ENCODE measurements at regions not wholly inside any gene's neighbourhood (a gene's known extent, or its start where the extent isn't known, plus 50 kb on each side); places are given as distances from the start of the nearest gene placed in this dataset.
A peak's percentile ranks its signal among the peaks of the same experiment; 100 is the strongest.

DNA sequence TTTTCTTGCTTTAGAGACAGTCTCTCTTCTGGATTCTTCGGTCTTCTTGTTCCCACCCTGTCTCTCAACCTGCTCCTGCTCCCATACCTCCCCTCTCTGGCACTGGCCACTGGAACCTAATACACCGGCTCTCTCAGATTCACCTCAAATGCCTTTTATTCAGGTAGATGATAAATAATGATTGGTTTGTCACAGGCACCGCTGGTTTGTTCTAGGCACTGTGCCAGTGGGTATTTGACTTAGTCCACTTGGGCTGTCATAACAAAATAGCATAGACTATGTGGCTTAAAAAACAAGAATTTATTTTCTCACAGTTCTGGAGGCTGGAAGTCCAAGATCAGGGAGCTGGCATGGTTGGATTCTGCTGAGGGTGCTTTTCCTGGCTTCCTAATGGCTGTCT lies 278.2 kb upstream of the STT3B start:
- no peak for DNase-seq

- DNase-seq: no peak
These were observed 277.6 kb upstream of the STT3B start for GRCh38 chr3:31255007-31255581.

- no peak for DNase-seq
These were observed 270.5 kb upstream of the STT3B start for GRCh38 chr3:31262201-31262600.

DNA sequence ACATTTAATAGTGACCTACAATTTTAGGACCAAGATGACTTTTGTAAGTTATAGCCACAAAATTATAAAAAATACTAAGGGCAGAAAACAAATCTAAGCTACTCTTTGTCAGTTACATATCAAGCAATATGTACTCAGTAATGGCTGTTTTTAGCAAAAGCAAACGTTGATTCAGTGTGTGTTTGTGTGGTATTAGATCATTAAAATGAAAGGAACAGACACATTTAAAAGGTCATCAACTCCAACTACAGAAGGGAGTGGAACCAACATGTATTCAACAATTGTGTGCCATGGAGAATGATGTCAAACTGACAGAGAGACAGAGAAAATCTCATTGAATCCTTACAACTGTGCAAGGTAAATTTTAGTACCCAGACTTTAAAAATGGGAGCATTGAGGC lies 268.8 kb upstream of the STT3B start:
- DNase-seq: no peak

DNA sequence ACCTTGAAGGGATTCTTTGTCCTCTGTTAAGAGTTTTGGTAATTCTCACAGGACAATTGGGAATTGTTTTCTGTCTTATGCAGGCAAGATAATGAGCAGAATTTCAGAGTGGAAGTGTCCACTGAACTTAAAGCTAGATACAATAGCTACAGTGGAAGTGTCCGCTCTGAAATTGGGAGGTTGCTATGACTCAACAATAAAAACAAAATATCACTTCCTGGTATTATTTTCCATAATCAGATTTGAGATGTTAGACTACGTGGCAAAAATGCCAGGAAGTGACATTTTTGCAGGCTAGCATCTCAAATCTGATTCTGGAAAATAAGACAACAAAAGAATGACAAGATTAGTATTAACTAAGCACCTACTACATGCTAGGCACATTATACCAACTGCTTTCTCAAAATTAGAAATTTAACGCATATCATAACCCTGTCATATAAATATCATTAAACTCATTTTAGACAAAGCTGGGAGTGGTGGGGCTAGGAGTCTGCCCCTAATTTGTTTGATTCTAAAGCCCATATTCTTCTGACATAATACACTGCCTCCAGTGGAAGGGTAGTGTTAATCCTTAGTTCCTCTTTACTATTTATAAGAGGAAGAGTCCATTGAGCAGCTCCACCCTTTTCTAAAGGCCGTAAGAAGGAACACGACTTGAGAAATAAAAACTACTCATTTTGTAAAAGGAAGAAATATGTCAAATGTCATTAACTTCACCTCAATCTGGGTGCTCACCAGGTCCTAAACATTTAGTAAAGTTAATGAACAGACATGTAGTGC lies 266.9 kb upstream of the STT3B start:
- DNase-seq: no peak

- DNase-seq: peak; percentile 49
These were observed 263.9 kb upstream of the STT3B start for GRCh38 chr3:31268868-31269267.

- DNase-seq: no peak
These were observed 262.7 kb upstream of the STT3B start for GRCh38 chr3:31270010-31270409.

DNA sequence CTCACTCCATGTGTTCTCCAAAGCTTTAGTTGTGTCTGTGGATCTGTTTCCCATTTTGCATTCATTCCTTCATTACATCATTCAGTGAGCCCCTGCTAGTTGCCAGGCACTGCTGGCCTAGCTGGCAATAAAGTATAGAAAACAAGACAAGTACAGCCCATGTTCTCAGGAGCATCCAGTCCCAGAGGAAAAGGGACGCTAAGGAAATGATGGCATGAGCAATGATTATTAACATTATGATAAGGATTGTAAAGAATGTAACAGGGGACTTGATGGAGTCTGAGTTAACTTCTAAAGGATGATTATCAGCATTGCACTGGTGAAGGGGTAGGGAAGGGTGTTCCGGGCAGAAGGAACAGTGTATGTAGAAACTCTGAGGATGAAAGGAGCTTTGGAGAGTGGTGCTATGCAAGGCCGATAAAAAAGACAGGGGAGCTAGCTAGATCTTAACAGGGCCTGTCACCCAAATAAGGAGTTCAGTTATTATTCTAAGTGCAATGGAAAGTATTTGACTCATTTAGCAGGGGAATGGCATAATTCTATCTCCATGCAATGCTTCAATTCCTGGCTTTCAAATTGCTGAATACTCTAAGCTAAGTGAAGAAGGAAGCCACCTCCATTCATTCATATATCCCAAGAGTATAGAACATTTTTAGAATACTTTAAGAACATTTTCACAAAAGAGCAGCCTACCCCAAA lies 258.2 kb upstream of the STT3B start:
- DNase-seq: no peak

DNA sequence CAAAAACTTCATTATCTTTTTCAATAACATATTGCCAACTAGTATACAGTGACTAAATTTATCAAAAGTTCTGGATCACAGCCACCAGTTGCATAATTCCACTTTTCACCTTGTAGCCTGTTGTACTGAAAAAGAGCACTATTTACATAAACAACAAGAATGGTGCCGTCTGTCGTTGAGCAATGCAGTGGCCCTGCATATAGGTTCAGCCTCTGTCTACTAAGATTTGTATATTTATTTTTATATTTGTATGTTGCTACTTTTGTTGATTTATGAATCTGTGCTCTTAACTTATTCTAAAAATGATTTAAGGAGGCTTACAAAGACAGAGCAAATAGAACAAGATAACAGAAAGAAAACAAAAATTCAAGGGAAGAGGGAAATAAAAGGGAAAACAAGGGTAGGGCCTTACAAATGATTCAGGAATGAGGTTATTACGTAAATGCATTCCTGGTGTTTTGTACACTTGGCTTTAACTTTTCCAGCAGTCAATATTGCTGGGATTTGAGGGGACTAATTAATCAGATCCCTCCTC lies 257.6 kb upstream of the STT3B start:
- DNase-seq: no peak

GRCh38 chr3:31275583-31275982 lies 257.1 kb upstream of the STT3B start:
- no peak for DNase-seq

GRCh38 chr3:31277582-31277981 lies 255.1 kb upstream of the STT3B start:
- DNase-seq: no peak

DNA sequence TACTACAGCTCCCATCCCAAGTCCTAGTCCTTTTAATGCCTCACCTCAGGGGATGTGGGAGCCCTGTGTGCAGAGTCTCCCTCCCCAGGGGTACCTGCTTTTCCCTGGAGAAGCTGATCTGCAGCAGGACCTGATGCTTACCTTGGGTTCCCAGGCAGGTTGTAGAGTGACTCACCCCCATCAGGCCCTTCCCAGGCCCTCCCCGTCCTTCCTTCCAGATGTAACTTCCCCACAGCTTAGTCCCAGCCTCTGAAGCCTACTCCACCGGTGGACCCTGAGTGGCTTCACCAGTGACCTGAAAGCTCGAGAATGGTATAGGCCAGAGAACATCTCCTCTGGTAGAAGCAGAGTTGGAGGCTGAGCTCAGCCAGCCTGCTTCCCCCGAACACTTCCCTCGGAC lies 254.2 kb upstream of the STT3B start:
- no peak for DNase-seq

DNA sequence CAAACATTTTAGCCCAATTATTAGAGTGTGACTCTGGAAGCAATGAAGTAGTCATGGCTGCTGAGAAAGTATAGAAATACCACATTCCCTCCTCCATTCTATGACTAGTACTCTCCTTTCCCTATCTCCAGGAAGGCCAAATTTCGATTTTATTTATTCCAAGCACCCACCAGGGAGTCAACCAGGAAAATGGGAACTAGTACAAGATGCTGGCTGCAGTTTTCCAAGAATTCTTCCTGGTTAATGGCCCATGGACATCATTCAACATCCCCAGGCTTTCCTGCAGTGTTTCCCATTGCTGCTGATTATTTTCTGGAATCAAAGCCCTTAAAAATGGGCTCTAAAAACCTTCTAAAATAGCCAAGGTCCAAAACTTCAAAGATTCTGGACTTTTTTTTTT lies 247.9 kb upstream of the STT3B start:
- no peak for DNase-seq

DNA sequence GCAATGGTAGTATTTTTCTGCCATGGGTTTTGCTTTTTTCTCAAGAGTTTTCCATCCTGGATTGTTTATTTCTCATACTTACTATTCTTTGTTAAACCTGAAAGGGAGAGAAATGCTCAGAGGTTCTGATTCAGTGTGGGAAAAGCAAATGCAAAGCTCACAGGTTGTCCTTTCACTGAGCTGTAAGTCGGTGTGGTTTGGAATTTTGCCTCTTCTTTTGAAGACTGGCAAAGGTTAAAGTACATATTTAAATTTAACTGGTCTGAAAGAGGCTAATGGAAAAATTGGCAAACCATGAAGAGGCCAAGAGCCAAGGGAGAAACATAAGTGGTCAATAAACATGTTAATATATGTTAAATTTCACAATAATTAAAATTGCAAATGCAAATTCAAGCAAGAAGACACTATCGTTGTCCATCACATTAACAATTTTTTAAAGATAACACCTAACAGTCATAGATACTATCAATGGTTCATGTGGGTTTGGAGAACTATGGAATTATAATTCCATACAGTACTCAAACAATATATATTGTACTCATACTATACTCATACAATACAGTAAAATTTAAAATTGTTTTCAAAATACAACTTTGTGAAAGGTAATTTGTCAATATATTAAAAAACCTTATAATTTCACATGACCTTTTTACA lies 246.8 kb upstream of the STT3B start:
- DNase-seq: no peak

DNA sequence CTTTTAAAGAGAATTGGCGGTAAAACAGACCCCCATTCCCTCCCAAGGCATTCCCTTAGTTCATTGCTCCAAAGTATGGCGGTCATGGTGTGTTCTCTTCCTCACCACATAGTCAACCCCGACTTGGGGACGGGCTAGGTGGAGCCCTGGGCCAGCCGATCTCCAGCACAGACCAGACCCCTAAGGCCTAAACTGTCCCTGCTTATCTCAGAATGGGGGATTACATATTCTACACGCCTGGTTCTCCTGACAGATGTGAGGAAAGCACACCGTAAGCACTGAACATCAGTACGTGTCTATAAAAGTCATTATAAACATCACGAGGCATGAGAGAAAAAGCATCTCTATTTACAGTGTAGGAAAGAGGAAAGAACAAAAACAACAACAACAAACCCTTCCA lies 244.5 kb upstream of the STT3B start:
- no peak for DNase-seq

GRCh38 chr3:31288641-31289100 lies 244.1 kb upstream of the STT3B start:
- no peak for DNase-seq

DNA sequence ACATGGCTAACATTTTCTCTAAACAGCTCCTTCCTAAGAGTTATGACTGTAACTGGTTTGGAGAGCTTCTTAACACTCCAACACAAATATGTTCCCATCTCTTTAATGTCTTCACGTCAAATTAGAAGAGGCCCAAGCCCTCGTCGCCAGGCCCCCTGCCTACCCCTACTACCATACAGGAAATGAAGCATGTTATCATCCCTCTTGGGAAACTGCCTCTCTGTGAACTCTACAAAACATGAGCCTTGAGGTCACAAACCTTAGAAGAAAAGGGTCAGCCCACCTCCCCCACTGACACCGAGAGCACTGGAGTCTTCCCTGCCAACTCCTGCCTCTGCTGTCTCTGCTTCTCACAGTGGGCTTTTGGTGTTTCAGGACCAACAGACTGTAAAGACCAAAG lies 243.1 kb upstream of the STT3B start:
- no peak for DNase-seq

DNA sequence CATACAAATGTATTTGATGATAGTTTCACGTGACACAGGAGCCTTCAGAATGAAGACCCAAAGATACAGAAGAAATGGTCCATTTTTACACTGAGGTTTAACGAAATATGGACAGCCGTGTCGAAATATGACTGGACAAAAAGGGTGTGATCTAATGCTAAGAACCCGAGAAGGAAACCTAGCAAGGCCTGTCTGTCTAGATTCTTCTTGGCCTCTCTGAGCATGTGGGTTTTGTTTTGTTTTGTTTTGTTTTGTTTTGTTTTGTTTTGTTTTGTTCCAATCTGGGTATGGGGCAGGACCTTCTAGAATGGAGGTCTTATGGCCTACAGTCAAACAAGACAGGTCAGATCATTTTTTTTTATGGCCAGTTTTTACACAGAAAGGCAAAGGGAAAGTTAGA lies 242.7 kb upstream of the STT3B start:
- DNase-seq: no peak

- DNase-seq: no peak
These were observed 240.9 kb upstream of the STT3B start for GRCh38 chr3:31291818-31292217.

- DNase-seq: no peak
These were observed 238.1 kb upstream of the STT3B start for GRCh38 chr3:31294430-31295149.

- no peak for DNase-seq
These were observed 237.5 kb upstream of the STT3B start for GRCh38 chr3:31295150-31295765.

GRCh38 chr3:31297726-31298298 lies 234.9 kb upstream of the STT3B start:
- DNase-seq: no peak

Measured in hematopoietic multipotent progenitor cell treated with erythropoietin and hydrocortisone succinate and interleukin-3 and kit ligand, for 8 days (in vitro differentiated cells).